ENCODE measurements at regions not wholly inside any gene's neighbourhood (a gene's known extent, or its start where the extent isn't known, plus 50 kb on each side); places are given as distances from the start of the nearest gene placed in this dataset.

- TF ChIP-seq CTCF (IDR thresholded peaks at IDR 0.05; ENCODE audit: poor library complexity), result no peak
- TF ChIP-seq EZH2 (IDR thresholded peaks at IDR 0.05; ENCODE audit: borderline replicate concordance), result no peak
Observed at GRCh38 chr5:143536364-143536763, 132.9 kb upstream of the NR3C1 start.

All from hepatocyte (in vitro differentiated cells).